NT2/D1 (cell line): ENCODE measurements at regions not wholly inside any gene's neighbourhood (a gene's known extent, or its start where the extent isn't known, plus 50 kb on each side); places are given as distances from the start of the nearest gene placed in this dataset.
"Not testable (repeated sequence)": the region's sequence is repeated elsewhere in the genome, so short reads cannot be mapped to it uniquely, and the experiment has no call there.

Experiments used
- SUZ12 ChIP-seq: IDR thresholded peaks from 2 replicates; pipeline ENCODE4 v1.6.1; 2011; ENCODE audit not compliant: insufficient read length, insufficient read depth; ENCODE audit errors: extremely low read depth
- YY1 ChIP-seq: IDR thresholded peaks from 2 replicates; pipeline ENCODE4 v1.6.1; 2011; ENCODE audit not compliant: insufficient read length, insufficient read depth

GRCh38 chr6:60338328-60339071 lies 1947.5 kb downstream of the KHDRBS2 start:
- TF ChIP-seq YY1, SUZ12: not testable (repeated sequence)
